Endothelial cell of umbilical vein (primary cell): ENCODE measurements at regions not wholly inside any gene's neighbourhood (a gene's known extent, or its start where the extent isn't known, plus 50 kb on each side); places are given as distances from the start of the nearest gene placed in this dataset.

ENCODE experiments used
- BruUV-seq: library from RNA; stranded (reverse); fragments of 400-500 nt; replicated peaks from 2 replicates; lab custom pipeline; 2021; lab: Mats Ljungman, UMichigan
- CTCF ChIA-PET: fragments of 300-600, 350-600 bp; sonication (Branson Sonifier 250); formaldehyde crosslinking; loops from one replicate; lab custom pipeline; 2021; ENCODE audit warnings: antibody characterized with exemption, inconsistent platforms; lab: Charles Lee
- POLR2A ChIA-PET: fragments of 300-600, 350-600 bp; sonication (Branson Sonifier 250); formaldehyde crosslinking; loops from one replicate; lab custom pipeline; 2021; ENCODE audit warnings: antibody characterized with exemption, inconsistent platforms; lab: Charles Lee
- DNase-seq: peaks from one replicate; pipeline ENCODE4 v3.0.0-alpha.2; 2011; ENCODE audit warnings: low read depth, low spot score
- FAIRE-seq: peaks from 2 replicates; lab custom pipeline; 2011; peaks lifted over from hg19 to GRCh38; lab: Jason Lieb, UNC
- H2AFZ ChIP-seq: 2 replicates; pipeline ENCODE4 v1.6.0; 2012; ENCODE audit warnings: low read depth, low read length, control low read depth, inconsistent platforms
- H3K27ac ChIP-seq: 2 replicates; pipeline ENCODE4 v1.5.1; 2011; ENCODE audit warnings: low read depth, mild to moderate bottlenecking, control low read depth, low read length, moderate library complexity; ENCODE audit not compliant: insufficient read depth
- H3K27me3 ChIP-seq, 2 experiments: 2 replicates each; pipeline versions ENCODE4 v1.6.0 to v1.6.1; 2011; ENCODE audit warnings: low read length in 2 of 2, mixed read lengths in 1 of 2; ENCODE audit not compliant: control insufficient read depth in 2 of 2, insufficient read depth in 2 of 2
- H3K36me3 ChIP-seq, 2 experiments: 2 replicates in 1 of 2; 3 replicates in 1 of 2; pipeline ENCODE4 v1.5.1; 2011; ENCODE audit warnings: low read length in 2 of 2, mild to moderate bottlenecking in 1 of 2, moderate library complexity in 1 of 2; ENCODE audit not compliant: control insufficient read depth in 2 of 2, insufficient read depth in 2 of 2; ENCODE audit errors: extremely low read depth in 1 of 2
- H3K4me1 ChIP-seq: 3 replicates; pipeline ENCODE4 v1.5.1; 2011; ENCODE audit warnings: mild to moderate bottlenecking, low read length; ENCODE audit not compliant: control insufficient read depth, insufficient read depth; ENCODE audit errors: extremely low read depth
- H3K4me2 ChIP-seq: 2 replicates; pipeline ENCODE4 v1.6.1; 2011; ENCODE audit warnings: low read length, control low read depth, mixed read lengths; ENCODE audit not compliant: insufficient read depth
- H3K4me3 ChIP-seq, 3 experiments: fragments of 200-600 bp in 1 of 3; sonication (generic), shearing (Covaris generic) in 1 of 3; replicated peaks in 1 of 3; 2 replicates each; pipeline ENCODE4 v1.5.1; 2011 to 2016; ENCODE audit warnings: control low read depth in 3 of 3, low read length in 3 of 3, mild to moderate bottlenecking in 2 of 3, inconsistent platforms in 1 of 3, low read depth in 1 of 3, moderate library complexity in 1 of 3; ENCODE audit not compliant: insufficient read depth in 1 of 3
- H3K79me2 ChIP-seq: 2 replicates; pipeline ENCODE4 v1.6.0; 2012; ENCODE audit warnings: low read length, inconsistent platforms; ENCODE audit not compliant: control insufficient read depth, insufficient read depth
- H3K9ac ChIP-seq: replicated peaks from 2 replicates; pipeline ENCODE3; 2011; ENCODE audit warnings: low read length, control low read depth; ENCODE audit not compliant: insufficient read depth; ENCODE audit errors: extremely low read depth
- H3K9me1 ChIP-seq: replicated peaks from 3 replicates; pipeline ENCODE4 v1.6.0; 2011; ENCODE audit warnings: mild to moderate bottlenecking, low read length; ENCODE audit not compliant: control insufficient read depth, insufficient read depth; ENCODE audit errors: extremely low read depth
- H3K9me3 ChIP-seq: replicated peaks from 2 replicates; pipeline ENCODE4 v1.5.1; 2012; ENCODE audit warnings: low read length, inconsistent platforms; ENCODE audit not compliant: control insufficient read depth, insufficient read depth
- H4K20me1 ChIP-seq: replicated peaks from 2 replicates; pipeline ENCODE3; 2011; ENCODE audit warnings: mild to moderate bottlenecking, low read length; ENCODE audit not compliant: control insufficient read depth, insufficient read depth; ENCODE audit errors: extremely low read depth
- EZH2 ChIP-seq: IDR thresholded peaks from 2 replicates; pipeline ENCODE4 v1.6.1; 2012; ENCODE audit warnings: borderline replicate concordance, low read depth, mild to moderate bottlenecking, moderate library complexity, low read length, inconsistent platforms; ENCODE audit not compliant: severe bottlenecking
- FOS ChIP-seq: IDR thresholded peaks from 2 replicates; pipeline ENCODE4 v1.6.1; 2011; ENCODE audit warnings: mild to moderate bottlenecking, low read length, moderate library complexity, borderline replicate concordance; ENCODE audit not compliant: insufficient read depth
- GATA2 ChIP-seq: IDR thresholded peaks from 2 replicates; pipeline ENCODE4 v1.7.0; 2011; ENCODE audit warnings: low read depth, mild to moderate bottlenecking, moderate library complexity, mixed read lengths, low read length; ENCODE audit not compliant: insufficient read length, insufficient read depth
- JUN ChIP-seq: IDR thresholded peaks from 2 replicates; pipeline ENCODE4 v1.6.1; 2011; ENCODE audit warnings: borderline replicate concordance, low read depth; ENCODE audit not compliant: insufficient read length, insufficient read depth
- MYC ChIP-seq: IDR thresholded peaks from one replicate; pipeline ENCODE4 v1.6.1; 2011; ENCODE audit warnings: mild to moderate bottlenecking, low read depth, low read length
- POLR2A ChIP-seq: IDR thresholded peaks from 2 replicates; pipeline ENCODE4 v1.6.1; 2012; ENCODE audit warnings: low read depth, mild to moderate bottlenecking, control low read depth, low read length
- POLR2AphosphoS5 ChIP-seq: IDR thresholded peaks from 2 replicates; pipeline ENCODE4 v1.6.1; 2012; ENCODE audit warnings: low read depth, mild to moderate bottlenecking, control low read depth, low read length, moderate library complexity; ENCODE audit not compliant: insufficient read depth
- dilution Hi-C: fragments of 300-500 bp; cut with MboI; formaldehyde crosslinking; loops from one replicate; pipeline ENCODE4 v1.15.0; 2019; ENCODE audit warnings: low sequenced_read_pairs; ENCODE audit not compliant: extremely low pct_ligation_motif_present
- intact Hi-C: fragments of 100-400 bp; cut with micrococcal nuclease; formaldehyde crosslinking; loops from one replicate; pipeline ENCODE4 v1.10.0; 2022
- TF ChIP-seq, protein P1 (sequence below): IDR thresholded peaks from 2 replicates; pipeline ENCODE4 v1.6.1; 2011; ENCODE audit not compliant: insufficient read depth, insufficient read length
- TF ChIP-seq, protein P2 (sequence below), 2 donors: IDR thresholded peaks; 1 replicate in 1 of 2; 2 replicates in 1 of 2; pipeline ENCODE4 v1.5.1; 2011; ENCODE audit warnings: low read length in 2 of 2, mild to moderate bottlenecking in 2 of 2, moderate library complexity in 2 of 2, control low read depth in 1 of 2, inconsistent platforms in 1 of 2, low read depth in 1 of 2; ENCODE audit not compliant: insufficient read depth in 1 of 2; ENCODE audit errors: extremely low read depth in 1 of 2

DNA sequence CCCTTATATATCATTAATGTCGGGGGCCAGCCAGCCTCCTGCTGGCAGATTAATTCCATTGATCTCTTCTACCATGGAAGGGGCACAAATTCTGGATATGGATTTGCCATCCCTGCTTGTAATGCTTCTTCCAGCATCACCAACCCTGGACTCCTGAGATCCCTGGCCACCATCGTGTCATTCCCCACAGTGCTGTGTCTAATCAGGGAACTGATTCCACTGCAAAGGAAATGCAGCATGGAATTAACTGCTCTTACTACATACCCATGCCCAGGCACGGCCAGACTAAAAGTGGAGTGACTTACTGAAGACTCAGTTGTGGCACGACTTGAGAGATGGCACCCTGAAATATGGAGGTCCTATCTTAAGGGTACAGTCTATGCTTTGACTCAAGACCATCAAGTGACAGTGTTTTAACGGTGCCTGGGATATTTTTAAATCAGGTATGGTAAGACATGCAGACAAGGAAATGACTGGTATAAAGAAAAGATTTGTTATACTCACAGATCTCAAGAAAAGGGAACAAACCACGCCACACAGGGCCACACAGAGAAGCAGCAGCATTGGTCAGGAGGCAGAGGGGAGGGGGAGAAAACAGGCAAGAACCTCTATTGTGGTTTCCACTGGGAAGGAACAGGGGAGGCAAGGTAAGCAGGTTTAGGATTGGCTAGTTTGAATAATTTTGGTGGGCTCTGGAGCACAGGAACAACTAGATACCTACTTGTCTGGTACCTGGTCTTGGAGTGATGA, 65.1 kb downstream of the IGLL5 start:
- Histone ChIP-seq H3K9ac (no peak overlapping the region), H3K4me1 (no peaks in the 10 kb centered on the region), H3K27me3 (peaks cover 12 to 16% of the 10 kb centered on the region in 2 experiments), H3K9me1 (no peaks in the 10 kb centered on the region), H4K20me1 (no peaks in the 10 kb centered on the region), H3K36me3 (no peaks in the 10 kb centered on the region), H2AFZ (no peak overlapping the region), H3K27ac (no peak overlapping the region), H3K79me2 (no peaks in the 10 kb centered on the region), H3K9me3 (no peaks in the 10 kb centered on the region), H3K4me3 (no peak overlapping the region), H3K4me2 (no peak overlapping the region)
- POLR2A ChIA-PET = no interaction called here
- FAIRE-seq (no peak), DNase-seq (no peak)
- dilution Hi-C loops = no loop called here
- CTCF ChIA-PET = no interaction called here
- TF ChIP-seq GATA2 = no peak
- TF ChIP-seq EZH2 = no peak
- no peak for TF ChIP-seq MYC
- TF ChIP-seq POLR2A = no peak
- TF ChIP-seq POLR2AphosphoS5 = no peak
- no peak for TF ChIP-seq FOS
- TF ChIP-seq, protein P1, sequence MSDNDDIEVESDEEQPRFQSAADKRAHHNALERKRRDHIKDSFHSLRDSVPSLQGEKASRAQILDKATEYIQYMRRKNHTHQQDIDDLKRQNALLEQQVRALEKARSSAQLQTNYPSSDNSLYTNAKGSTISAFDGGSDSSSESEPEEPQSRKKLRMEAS = no peak
- TF ChIP-seq, protein P2, sequence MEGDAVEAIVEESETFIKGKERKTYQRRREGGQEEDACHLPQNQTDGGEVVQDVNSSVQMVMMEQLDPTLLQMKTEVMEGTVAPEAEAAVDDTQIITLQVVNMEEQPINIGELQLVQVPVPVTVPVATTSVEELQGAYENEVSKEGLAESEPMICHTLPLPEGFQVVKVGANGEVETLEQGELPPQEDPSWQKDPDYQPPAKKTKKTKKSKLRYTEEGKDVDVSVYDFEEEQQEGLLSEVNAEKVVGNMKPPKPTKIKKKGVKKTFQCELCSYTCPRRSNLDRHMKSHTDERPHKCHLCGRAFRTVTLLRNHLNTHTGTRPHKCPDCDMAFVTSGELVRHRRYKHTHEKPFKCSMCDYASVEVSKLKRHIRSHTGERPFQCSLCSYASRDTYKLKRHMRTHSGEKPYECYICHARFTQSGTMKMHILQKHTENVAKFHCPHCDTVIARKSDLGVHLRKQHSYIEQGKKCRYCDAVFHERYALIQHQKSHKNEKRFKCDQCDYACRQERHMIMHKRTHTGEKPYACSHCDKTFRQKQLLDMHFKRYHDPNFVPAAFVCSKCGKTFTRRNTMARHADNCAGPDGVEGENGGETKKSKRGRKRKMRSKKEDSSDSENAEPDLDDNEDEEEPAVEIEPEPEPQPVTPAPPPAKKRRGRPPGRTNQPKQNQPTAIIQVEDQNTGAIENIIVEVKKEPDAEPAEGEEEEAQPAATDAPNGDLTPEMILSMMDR (IDR thresholded peaks at IDR 0.05; ENCODE audit: extremely low read depth in 1 of 2, insufficient read depth in 1 of 2, low read depth in 1 of 2, low read length in 2 of 2) = no peak
- no peak for TF ChIP-seq JUN
- intact Hi-C loops = no loop called here
- no TSS peak for BruUV-seq
